OCI-LY7 (cell line): ENCODE measurements at regions not wholly inside any gene's neighbourhood (a gene's known extent, or its start where the extent isn't known, plus 50 kb on each side); places are given as distances from the start of the nearest gene placed in this dataset.

Experiments used
- BruUV-seq: library from RNA; stranded (reverse); fragments of 400-500 nt; replicated peaks from 2 replicates; lab custom pipeline; 2021; lab: Mats Ljungman, UMichigan
- CTCF ChIA-PET: fragments of 300-600 bp; sonication (Branson Sonifier 250); formaldehyde crosslinking; loops from one replicate; lab custom pipeline; 2022; ENCODE audit warnings: antibody characterized with exemption; ENCODE audit not compliant: unreplicated experiment; lab: Charles Lee
- POLR2A ChIA-PET: fragments of 300-600 bp; sonication (Branson Sonifier 250); formaldehyde crosslinking; loops from one replicate; lab custom pipeline; 2022; ENCODE audit warnings: antibody characterized with exemption; lab: Charles Lee
- DNase-seq: peaks from one replicate; pipeline ENCODE4 v3.0.0-alpha.2; 2015; ENCODE audit warnings: low spot score
- H2AFZ ChIP-seq: fragments of 200-600 bp; sonication (generic), shearing (Covaris generic); 2 replicates; pipeline ENCODE4 v1.6.1; 2014; ENCODE audit warnings: mild to moderate bottlenecking, antibody characterized with exemption, low read length, moderate library complexity
- H3K27ac ChIP-seq: fragments of 200-600 bp; sonication (generic); 2 replicates; pipeline ENCODE4 v1.5.1; 2014; ENCODE audit warnings: mixed run types, low read depth, mild to moderate bottlenecking, moderate library complexity, low read length, inconsistent platforms; ENCODE audit not compliant: poor library complexity, severe bottlenecking
- H3K36me3 ChIP-seq: fragments of 200-600 bp; sonication (generic); 2 replicates; pipeline ENCODE4 v1.6.1; 2014; ENCODE audit warnings: mild to moderate bottlenecking, antibody characterized with exemption, low read length, moderate library complexity, mixed read lengths; ENCODE audit not compliant: insufficient read depth
- H3K4me1 ChIP-seq: fragments of 200-600 bp; sonication (generic); 2 replicates; pipeline ENCODE4 v1.5.1; 2014; ENCODE audit warnings: mild to moderate bottlenecking, low read length; ENCODE audit not compliant: insufficient read depth, poor library complexity, severe bottlenecking
- H3K4me2 ChIP-seq: fragments of 200-600 bp; sonication (generic); 2 replicates; pipeline ENCODE4 v1.6.1; 2014; ENCODE audit warnings: mild to moderate bottlenecking, low read length
- H3K4me3 ChIP-seq: fragments of 200-600 bp; sonication (generic); 2 replicates; pipeline ENCODE4 v1.5.1; 2014; ENCODE audit warnings: mild to moderate bottlenecking, low read depth, low read length; ENCODE audit not compliant: poor library complexity, severe bottlenecking
- H3K79me2 ChIP-seq: fragments of 200-600 bp; sonication (generic); 2 replicates; pipeline ENCODE4 v1.6.1; 2016; ENCODE audit warnings: low read depth, mild to moderate bottlenecking, low read length, moderate library complexity, mixed read lengths; ENCODE audit not compliant: insufficient read depth
- H3K9me2 ChIP-seq: fragments of 200-600 bp; sonication (generic); 2 replicates; pipeline ENCODE4 v1.6.1; 2016; ENCODE audit warnings: mild to moderate bottlenecking, low read length, mixed read lengths; ENCODE audit not compliant: insufficient read depth
- H3K9me3 ChIP-seq: fragments of 200-600 bp; sonication (generic); 2 replicates; pipeline ENCODE4 v1.6.1; 2014; ENCODE audit warnings: mild to moderate bottlenecking, mixed run types, low read length, mixed read lengths
- H4K20me1 ChIP-seq: fragments of 200-600 bp; sonication (generic); 2 replicates; pipeline ENCODE4 v1.6.1; 2014; ENCODE audit warnings: mild to moderate bottlenecking, antibody characterized with exemption, low read length, moderate library complexity, mixed read lengths; ENCODE audit not compliant: insufficient read depth
- CTCF ChIP-seq: fragments of 200-600 bp; sonication (generic); conservative IDR thresholded peaks from 2 replicates; pipeline ENCODE4 v1.5.1; 2014; ENCODE audit warnings: mild to moderate bottlenecking, antibody characterized with exemption, low read length, moderate library complexity, mixed read lengths
- EZH2phosphoT487 ChIP-seq: fragments of 200-600 bp; sonication (generic); IDR thresholded peaks from 2 replicates; pipeline ENCODE4 v1.6.1; 2018; ENCODE audit warnings: low read depth, borderline replicate concordance, mild to moderate bottlenecking, mixed run types, antibody characterized with exemption, low read length, moderate library complexity, mixed read lengths
- intact Hi-C: fragments of 100-400 bp; cut with micrococcal nuclease; formaldehyde crosslinking; loops from one replicate; pipeline ENCODE4 v1.10.0; 2022; ENCODE audit not compliant: unreplicated experiment

GRCh38 chr3:87461036-87461435, 184.7 kb upstream of the POU1F1 start:
- DNase-seq = no peak
- POLR2A ChIA-PET = no interaction called here
- H3K4me2 ChIP-seq = no peak overlapping the region
- H4K20me1 ChIP-seq = no peaks in the 10 kb centered on the region
- intact Hi-C loops = no loop called here
- H3K79me2 ChIP-seq = no peaks in the 10 kb centered on the region
- no peaks in the 10 kb centered on the region for H3K4me1 ChIP-seq
- H3K9me2 ChIP-seq = no peaks in the 10 kb centered on the region
- H3K27ac ChIP-seq = no peak overlapping the region
- no TSS peak for BruUV-seq
- H3K9me3 ChIP-seq = 0 out of 2 replicates have a peak, but pooled peaks cover 4% of the 10 kb centered on the region
- no peak overlapping the region for H3K4me3 ChIP-seq
- no peaks in the 10 kb centered on the region for H3K36me3 ChIP-seq
- TF ChIP-seq EZH2phosphoT487 (no peak), CTCF (no peak)
- H2AFZ ChIP-seq = no peak overlapping the region
- CTCF ChIA-PET = no interaction called here

GRCh38 chr3:87448558-87448957, 172.2 kb upstream of the POU1F1 start:
- no peaks in the 10 kb centered on the region for H3K36me3 ChIP-seq
- BruUV-seq = no TSS peak
- no peaks in the 10 kb centered on the region for H3K9me3 ChIP-seq
- H3K9me2 ChIP-seq = no peaks in the 10 kb centered on the region
- H3K27ac ChIP-seq = no peak overlapping the region
- ChIA-PET CTCF (no interaction called here), POLR2A (no interaction called here)
- H3K4me2 ChIP-seq = no peak overlapping the region
- no peaks in the 10 kb centered on the region for H3K79me2 ChIP-seq
- intact Hi-C loops = no loop called here
- H3K4me1 ChIP-seq = no peaks in the 10 kb centered on the region
- no peaks in the 10 kb centered on the region for H4K20me1 ChIP-seq
- DNase-seq = no peak
- no peak overlapping the region for H2AFZ ChIP-seq
- no peak overlapping the region for H3K4me3 ChIP-seq
- TF ChIP-seq EZH2phosphoT487 (no peak), CTCF (no peak)

- H3K79me2 ChIP-seq = no peaks in the 10 kb centered on the region
- H3K4me1 ChIP-seq = no peaks in the 10 kb centered on the region
- no peaks in the 10 kb centered on the region for H3K9me2 ChIP-seq
- no peak overlapping the region for H3K4me3 ChIP-seq
- TF ChIP-seq CTCF (no peak), EZH2phosphoT487 (no peak)
- ChIA-PET CTCF (no interaction called here), POLR2A (interaction anchor here (0.6 to 1.0 kb wide), 2 partner anchors 79 to 89 kb away, joined by 3 read pairs; no protein-coding TSS in a partner anchor)
- no peak for DNase-seq
- BruUV-seq = no TSS peak
- no peak overlapping the region for H2AFZ ChIP-seq
- intact Hi-C loops = no loop called here
- H3K27ac ChIP-seq = no peak overlapping the region
- H3K9me3 ChIP-seq = no peaks in the 10 kb centered on the region
- no peak overlapping the region for H3K4me2 ChIP-seq
- no peaks in the 10 kb centered on the region for H3K36me3 ChIP-seq
- H4K20me1 ChIP-seq = no peaks in the 10 kb centered on the region
Measured at GRCh38 chr3:87446849-87447387, 170.5 kb upstream of the POU1F1 start.
